ENCODE measurements at regions not wholly inside any gene's neighbourhood (a gene's known extent, or its start where the extent isn't known, plus 50 kb on each side); places are given as distances from the start of the nearest gene placed in this dataset.

- no peaks in the 10 kb centered on the region for H3K27me3 ChIP-seq
- no peaks in the 10 kb centered on the region for H3K36me3 ChIP-seq
- no peaks in the 10 kb centered on the region for H3K9me3 ChIP-seq
- TF ChIP-seq POLR2A (IDR thresholded peaks at IDR 0.05) (no peak), CTCF (IDR thresholded peaks at IDR 0.05) (no peak)
- no peak overlapping the region for H3K4me3 ChIP-seq
- no peak overlapping the region for H3K27ac ChIP-seq
- no peaks in the 10 kb centered on the region for H3K4me1 ChIP-seq
- DNase-seq: no peak
Measured at GRCh38 chr9:85136507-85136906, 467.0 kb downstream of the NTRK2 start.

GRCh38 chr9:85130764-85131163, 461.2 kb downstream of the NTRK2 start:
- H3K36me3 ChIP-seq: no peaks in the 10 kb centered on the region
- DNase-seq: no peak
- H3K9me3 ChIP-seq: no peaks in the 10 kb centered on the region
- TF ChIP-seq CTCF (IDR thresholded peaks at IDR 0.05) (no peak), POLR2A (IDR thresholded peaks at IDR 0.05) (no peak)
- H3K27me3 ChIP-seq: no peaks in the 10 kb centered on the region
- no peak overlapping the region for H3K4me3 ChIP-seq
- no peaks in the 10 kb centered on the region for H3K4me1 ChIP-seq
- H3K27ac ChIP-seq: no peak overlapping the region

- Histone ChIP-seq H3K4me1 (no peaks in the 10 kb centered on the region), H3K9me3 (no peaks in the 10 kb centered on the region), H3K36me3 (no peaks in the 10 kb centered on the region), H3K27me3 (no peaks in the 10 kb centered on the region), H3K27ac (no peak overlapping the region), H3K4me3 (no peak overlapping the region)
- no peak for DNase-seq
- TF ChIP-seq CTCF (IDR thresholded peaks at IDR 0.05) (no peak), POLR2A (IDR thresholded peaks at IDR 0.05) (no peak)
Measured at GRCh38 chr9:85130260-85130659, 460.7 kb downstream of the NTRK2 start.

- TF ChIP-seq POLR2A (IDR thresholded peaks at IDR 0.05) (no peak), CTCF (IDR thresholded peaks at IDR 0.05) (no peak)
- H3K9me3 ChIP-seq: no peaks in the 10 kb centered on the region
- no peak for DNase-seq
- H3K4me1 ChIP-seq: no peaks in the 10 kb centered on the region
- H3K27ac ChIP-seq: no peak overlapping the region
- no peak overlapping the region for H3K4me3 ChIP-seq
- no peaks in the 10 kb centered on the region for H3K27me3 ChIP-seq
- no peaks in the 10 kb centered on the region for H3K36me3 ChIP-seq
Measured at GRCh38 chr9:85129514-85129913, 460.0 kb downstream of the NTRK2 start.

DNA sequence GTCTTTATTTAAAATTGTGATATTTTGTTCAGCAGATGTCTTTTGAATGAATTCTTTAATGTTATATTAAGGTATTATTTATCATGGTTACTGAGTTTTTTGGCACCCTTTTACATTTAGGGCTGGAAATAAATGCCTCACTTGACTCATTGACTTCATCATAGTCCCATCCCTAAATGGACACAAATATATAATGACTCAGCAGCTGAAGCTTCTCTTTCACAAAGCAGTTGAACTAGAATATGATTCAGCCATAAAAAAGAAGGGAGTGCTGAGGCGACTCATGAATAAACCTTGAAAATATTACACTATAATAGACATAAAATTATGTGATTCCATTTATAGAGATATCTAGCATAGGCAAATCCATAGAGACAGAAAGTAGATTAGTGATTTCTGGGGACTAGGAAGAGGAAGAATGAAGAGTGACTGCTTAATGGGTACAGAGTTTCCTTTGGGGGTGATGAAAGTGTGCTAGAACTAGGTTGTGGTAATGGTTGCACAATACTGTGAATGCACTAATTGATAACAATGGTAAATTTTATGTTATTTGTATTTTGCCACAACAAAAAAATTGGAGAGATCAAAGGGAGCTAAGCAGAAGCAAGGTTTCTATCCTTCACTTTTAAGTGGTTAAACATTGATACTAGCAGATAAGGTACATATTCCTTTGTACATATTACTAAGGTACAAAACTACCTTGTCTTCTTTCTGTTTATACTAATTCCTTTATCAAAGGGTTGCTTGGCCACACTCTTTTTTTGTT, 449.6 kb downstream of the NTRK2 start:
- Histone ChIP-seq H3K27me3 (no peaks in the 10 kb centered on the region), H3K4me3 (no peak overlapping the region), H3K27ac (no peak overlapping the region), H3K36me3 (no peaks in the 10 kb centered on the region), H3K9me3 (peaks cover 0 to 2% (median 0%) of the 10 kb centered on the region in 4 donors), H3K4me1 (no peaks in the 10 kb centered on the region)
- TF ChIP-seq CTCF (IDR thresholded peaks at IDR 0.05): no peak
- TF ChIP-seq POLR2A (IDR thresholded peaks at IDR 0.05): no peak
- DNase-seq: no peak
